ENCODE measurements at regions not wholly inside any gene's neighbourhood (a gene's known extent, or its start where the extent isn't known, plus 50 kb on each side); places are given as distances from the start of the nearest gene placed in this dataset.

GRCh38 chr9:120284821-120285220 is 295.1 kb downstream of the CDK5RAP2 start:
- no peak overlapping the region for H3K9ac ChIP-seq (ENCODE audit: insufficient read depth in 1 of 2, low read length in 2 of 2)
- H3K4me1 ChIP-seq (ENCODE audit: control insufficient read depth in 5 of 5, insufficient read depth in 5 of 5, low read length in 5 of 5), result no peaks in the 10 kb centered on the region
- DNase-seq (no peak), ATAC-seq (ENCODE audit: insufficient read depth, low FRiP score) (no peak)
- 72 to 81% methylated on average over 2 of the region's 2 CpGs for WGBS, 2 donors
- TF ChIP-seq CTCF (IDR thresholded peaks at IDR 0.05; ENCODE audit: control extremely low read depth, extremely low read depth), result no peak
- no peak overlapping the region for H3K4me3 ChIP-seq
- peaks cover 0 to 5% (median 0%) of the 10 kb centered on the region in 4 donors for H3K9me3 ChIP-seq (ENCODE audit: control insufficient read depth in 4 of 4, insufficient read depth in 3 of 4, low read length in 3 of 4)
- no peaks in the 10 kb centered on the region for H3K27me3 ChIP-seq (ENCODE audit: control insufficient read depth in 3 of 3, insufficient read depth in 3 of 3, low read length in 2 of 3)
- no peaks in the 10 kb centered on the region for H3K36me3 ChIP-seq (ENCODE audit: control insufficient read depth in 4 of 4, insufficient read depth in 4 of 4, low read length in 4 of 4)
- H3K27ac ChIP-seq (ENCODE audit: low read depth in 1 of 2, low read length in 1 of 2), result no peak overlapping the region

- no peak for TF ChIP-seq CTCF (IDR thresholded peaks at IDR 0.05; ENCODE audit: control extremely low read depth, extremely low read depth)
- no peaks in the 10 kb centered on the region for H3K27me3 ChIP-seq (ENCODE audit: control insufficient read depth in 3 of 3, insufficient read depth in 3 of 3, low read length in 2 of 3)
- ATAC-seq (ENCODE audit: insufficient read depth, low FRiP score), result no peak
- H3K4me1 ChIP-seq (ENCODE audit: control insufficient read depth in 5 of 5, insufficient read depth in 5 of 5, low read length in 5 of 5), result no peaks in the 10 kb centered on the region
- peaks cover 0 to 12% (median 2%) of the 10 kb centered on the region in 4 donors for H3K9me3 ChIP-seq (ENCODE audit: control insufficient read depth in 4 of 4, insufficient read depth in 3 of 4, low read length in 3 of 4)
- no peak overlapping the region for H3K9ac ChIP-seq (ENCODE audit: insufficient read depth in 1 of 2, low read length in 2 of 2)
- H3K27ac ChIP-seq (ENCODE audit: low read depth in 1 of 2, low read length in 1 of 2), result no peak overlapping the region
- no peak overlapping the region for H3K4me3 ChIP-seq
- 81 to 93% methylated on average over 2 of the region's 2 CpGs for WGBS, 2 donors
- no peaks in the 10 kb centered on the region for H3K36me3 ChIP-seq (ENCODE audit: control insufficient read depth in 4 of 4, insufficient read depth in 4 of 4, low read length in 4 of 4)
- DNase-seq, result no peak
Measured at GRCh38 chr9:120281665-120282064, 298.3 kb downstream of the CDK5RAP2 start.

- WGBS, 2 donors, result 87 to 88% methylated on average over 1 of the region's 1 CpG
- no peak overlapping the region for H3K27ac ChIP-seq (ENCODE audit: low read depth in 1 of 2, low read length in 1 of 2)
- no peak overlapping the region for H3K4me3 ChIP-seq
- no peak for TF ChIP-seq CTCF (IDR thresholded peaks at IDR 0.05; ENCODE audit: control extremely low read depth, extremely low read depth)
- no peaks in the 10 kb centered on the region for H3K4me1 ChIP-seq (ENCODE audit: control insufficient read depth in 5 of 5, insufficient read depth in 5 of 5, low read length in 5 of 5)
- DNase-seq (no peak), ATAC-seq (ENCODE audit: insufficient read depth, low FRiP score) (no peak)
- H3K36me3 ChIP-seq (ENCODE audit: control insufficient read depth in 4 of 4, insufficient read depth in 4 of 4, low read length in 4 of 4), result no peaks in the 10 kb centered on the region
- H3K27me3 ChIP-seq (ENCODE audit: control insufficient read depth in 3 of 3, insufficient read depth in 3 of 3, low read length in 2 of 3), result no peaks in the 10 kb centered on the region
- H3K9me3 ChIP-seq (ENCODE audit: control insufficient read depth in 4 of 4, insufficient read depth in 3 of 4, low read length in 3 of 4), result no peaks in the 10 kb centered on the region
- H3K9ac ChIP-seq (ENCODE audit: insufficient read depth in 1 of 2, low read length in 2 of 2), result no peak overlapping the region
Measured at GRCh38 chr9:120267929-120268328, 312.0 kb downstream of the CDK5RAP2 start.

GRCh38 chr9:120265791-120266190 is 314.2 kb downstream of the CDK5RAP2 start:
- Histone ChIP-seq H3K4me1 (ENCODE audit: control insufficient read depth in 5 of 5, insufficient read depth in 5 of 5, low read length in 5 of 5) (no peaks in the 10 kb centered on the region), H3K27ac (ENCODE audit: low read depth in 1 of 2, low read length in 1 of 2) (no peak overlapping the region), H3K9ac (ENCODE audit: insufficient read depth in 1 of 2, low read length in 2 of 2) (no peak overlapping the region), H3K27me3 (ENCODE audit: control insufficient read depth in 3 of 3, insufficient read depth in 3 of 3, low read length in 2 of 3) (no peaks in the 10 kb centered on the region), H3K36me3 (ENCODE audit: control insufficient read depth in 4 of 4, insufficient read depth in 4 of 4, low read length in 4 of 4) (no peaks in the 10 kb centered on the region), H3K4me3 (no peak overlapping the region), H3K9me3 (ENCODE audit: control insufficient read depth in 4 of 4, insufficient read depth in 3 of 4, low read length in 3 of 4) (no peaks in the 10 kb centered on the region)
- ATAC-seq (ENCODE audit: insufficient read depth, low FRiP score) (no peak), DNase-seq (peak in 1 of 3 donors; percentile 5)
- WGBS, 2 donors, result 59 to 69% methylated on average over 6 of the region's 6 CpGs
- TF ChIP-seq CTCF (IDR thresholded peaks at IDR 0.05; ENCODE audit: control extremely low read depth, extremely low read depth), result no peak

All from lung (tissue), 11 donors.